ENCODE measurements at regions not wholly inside any gene's neighbourhood (a gene's known extent, or its start where the extent isn't known, plus 50 kb on each side); places are given as distances from the start of the nearest gene placed in this dataset.

- H3K4me3 ChIP-seq: no peak overlapping the region
- H3K4me1 ChIP-seq: no peaks in the 10 kb centered on the region
- DNase-seq: no peak
- no peaks in the 10 kb centered on the region for H3K27me3 ChIP-seq
- H3K27ac ChIP-seq: no peak overlapping the region
- TF ChIP-seq, protein P1, sequence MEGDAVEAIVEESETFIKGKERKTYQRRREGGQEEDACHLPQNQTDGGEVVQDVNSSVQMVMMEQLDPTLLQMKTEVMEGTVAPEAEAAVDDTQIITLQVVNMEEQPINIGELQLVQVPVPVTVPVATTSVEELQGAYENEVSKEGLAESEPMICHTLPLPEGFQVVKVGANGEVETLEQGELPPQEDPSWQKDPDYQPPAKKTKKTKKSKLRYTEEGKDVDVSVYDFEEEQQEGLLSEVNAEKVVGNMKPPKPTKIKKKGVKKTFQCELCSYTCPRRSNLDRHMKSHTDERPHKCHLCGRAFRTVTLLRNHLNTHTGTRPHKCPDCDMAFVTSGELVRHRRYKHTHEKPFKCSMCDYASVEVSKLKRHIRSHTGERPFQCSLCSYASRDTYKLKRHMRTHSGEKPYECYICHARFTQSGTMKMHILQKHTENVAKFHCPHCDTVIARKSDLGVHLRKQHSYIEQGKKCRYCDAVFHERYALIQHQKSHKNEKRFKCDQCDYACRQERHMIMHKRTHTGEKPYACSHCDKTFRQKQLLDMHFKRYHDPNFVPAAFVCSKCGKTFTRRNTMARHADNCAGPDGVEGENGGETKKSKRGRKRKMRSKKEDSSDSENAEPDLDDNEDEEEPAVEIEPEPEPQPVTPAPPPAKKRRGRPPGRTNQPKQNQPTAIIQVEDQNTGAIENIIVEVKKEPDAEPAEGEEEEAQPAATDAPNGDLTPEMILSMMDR (IDR thresholded peaks at IDR 0.05): no peak
- no peak for TF ChIP-seq POLR2A (IDR thresholded peaks at IDR 0.05)
- no peaks in the 10 kb centered on the region for H3K9me3 ChIP-seq
- no peaks in the 10 kb centered on the region for H3K36me3 ChIP-seq
Measured at GRCh38 chr18:44133483-44133882, 547.2 kb upstream of the SETBP1 start.

GRCh38 chr18:44134447-44134846 is 546.2 kb upstream of the SETBP1 start:
- Histone ChIP-seq H3K4me3 (no peak overlapping the region), H3K9me3 (no peaks in the 10 kb centered on the region), H3K27me3 (no peaks in the 10 kb centered on the region), H3K36me3 (no peaks in the 10 kb centered on the region), H3K27ac (no peak overlapping the region), H3K4me1 (no peaks in the 10 kb centered on the region)
- DNase-seq: no peak
- TF ChIP-seq, protein P1 (IDR thresholded peaks at IDR 0.05): no peak
- no peak for TF ChIP-seq POLR2A (IDR thresholded peaks at IDR 0.05)

DNA sequence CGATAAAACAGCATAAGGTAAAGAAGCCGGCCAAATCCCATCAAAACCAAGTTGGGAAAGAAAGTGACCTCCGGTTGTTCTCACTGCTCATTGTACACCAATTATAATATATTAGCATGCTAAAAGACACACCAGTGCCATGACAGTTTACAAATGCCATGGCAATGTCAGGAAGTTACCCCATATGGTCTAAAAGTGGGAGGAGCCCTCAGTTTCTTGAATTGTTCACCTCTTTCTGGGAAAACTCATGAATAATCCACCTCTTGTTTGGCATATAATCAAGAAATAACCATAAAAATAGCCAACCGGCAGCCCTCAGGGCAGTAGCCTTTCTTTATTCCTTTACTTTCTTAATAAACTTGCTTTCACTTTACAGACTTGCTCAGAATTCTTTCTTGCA is 544.9 kb upstream of the SETBP1 start:
- Histone ChIP-seq H3K27ac (peak overlapping the region in 1 of 4 donors; percentile 33), H3K27me3 (no peaks in the 10 kb centered on the region), H3K36me3 (no peaks in the 10 kb centered on the region), H3K4me3 (no peak overlapping the region), H3K9me3 (no peaks in the 10 kb centered on the region), H3K4me1 (no peaks in the 10 kb centered on the region)
- TF ChIP-seq, protein P1 (IDR thresholded peaks at IDR 0.05): no peak
- no peak for TF ChIP-seq POLR2A (IDR thresholded peaks at IDR 0.05)
- DNase-seq: no peak

DNA sequence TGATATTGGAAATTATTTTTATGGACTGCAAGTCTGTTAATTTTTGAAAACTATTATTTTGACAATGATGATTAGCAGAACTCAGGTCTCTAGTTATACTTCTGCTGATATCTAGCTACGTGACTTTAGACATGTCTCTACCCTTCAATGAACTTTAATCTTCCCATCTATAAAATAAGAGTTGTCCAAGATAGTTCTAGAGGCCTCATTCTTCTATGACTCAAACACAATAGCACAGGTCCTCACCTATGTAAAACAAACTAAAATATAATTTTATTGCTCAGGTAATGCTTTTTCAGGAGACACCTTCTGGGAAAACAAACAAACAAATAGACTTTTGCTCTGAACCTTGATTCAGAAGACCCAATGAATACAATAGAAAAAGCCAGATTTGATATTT is 544.4 kb upstream of the SETBP1 start:
- H3K9me3 ChIP-seq: no peaks in the 10 kb centered on the region
- TF ChIP-seq, protein P1 (IDR thresholded peaks at IDR 0.05): no peak
- TF ChIP-seq POLR2A (IDR thresholded peaks at IDR 0.05): no peak
- no peak overlapping the region for H3K27ac ChIP-seq
- no peaks in the 10 kb centered on the region for H3K27me3 ChIP-seq
- no peak for DNase-seq
- H3K4me3 ChIP-seq: no peak overlapping the region
- no peaks in the 10 kb centered on the region for H3K36me3 ChIP-seq
- H3K4me1 ChIP-seq: no peaks in the 10 kb centered on the region

GRCh38 chr18:44143072-44143471 is 537.6 kb upstream of the SETBP1 start:
- TF ChIP-seq, protein P1 (IDR thresholded peaks at IDR 0.05): no peak
- TF ChIP-seq POLR2A (IDR thresholded peaks at IDR 0.05): no peak
- no peaks in the 10 kb centered on the region for H3K27me3 ChIP-seq

GRCh38 chr18:44149706-44150105 is 531.0 kb upstream of the SETBP1 start:
- no peak for DNase-seq
- Histone ChIP-seq H3K9me3 (no peaks in the 10 kb centered on the region), H3K36me3 (no peaks in the 10 kb centered on the region), H3K4me1 (no peaks in the 10 kb centered on the region), H3K4me3 (no peak overlapping the region), H3K27ac (no peak overlapping the region), H3K27me3 (no peaks in the 10 kb centered on the region)
- TF ChIP-seq POLR2A (IDR thresholded peaks at IDR 0.05): no peak
- TF ChIP-seq, protein P1 (IDR thresholded peaks at IDR 0.05): no peak

More at GRCh38 chr18:44143072-44143471, 537.6 kb upstream of the SETBP1 start:
- Histone ChIP-seq H3K4me1 (no peaks in the 10 kb centered on the region), H3K4me3 (no peak overlapping the region), H3K36me3 (no peaks in the 10 kb centered on the region), H3K27ac (no peak overlapping the region), H3K9me3 (no peaks in the 10 kb centered on the region)
- DNase-seq: no peak

Measured in Peyer's patch (tissue), 4 donors.